GM21825 (cell line): ENCODE measurements at regions not wholly inside any gene's neighbourhood (a gene's known extent, or its start where the extent isn't known, plus 50 kb on each side); places are given as distances from the start of the nearest gene placed in this dataset.

ENCODE experiments used
- ATAC-seq: cut with Tn5 transposase; IDR thresholded peaks from one replicate; pipeline ENCODE4 v1.9.1; 2021; ENCODE audit warnings: mild to moderate bottlenecking, moderate library complexity; ENCODE audit not compliant: unreplicated experiment

- ATAC-seq, result no peak
Observed at GRCh38 chr21:39057121-39057520, 126.1 kb downstream of the PSMG1 start.

- no peak for ATAC-seq
Observed at GRCh38 chr21:39056636-39057035, 126.6 kb downstream of the PSMG1 start.

GRCh38 chr21:39055167-39055767, 128.0 kb downstream of the PSMG1 start:
- ATAC-seq, result no peak

GRCh38 chr21:39054066-39054465, 129.2 kb downstream of the PSMG1 start:
- ATAC-seq, result no peak

- ATAC-seq, result no peak
Observed at GRCh38 chr21:39053126-39053525, 130.1 kb downstream of the PSMG1 start.

- ATAC-seq, result no peak
Observed at GRCh38 chr21:39052718-39053117, 130.5 kb downstream of the PSMG1 start.

GRCh38 chr21:39051588-39051949, 131.7 kb downstream of the PSMG1 start:
- no peak for ATAC-seq

- ATAC-seq, result no peak
Observed at GRCh38 chr21:39050841-39051587, 132.2 kb downstream of the PSMG1 start.

GRCh38 chr21:39048574-39048973, 134.7 kb downstream of the PSMG1 start:
- ATAC-seq, result no peak

- ATAC-seq, result no peak
Observed at GRCh38 chr21:39048064-39048463, 135.2 kb downstream of the PSMG1 start.

- no peak for ATAC-seq
Observed at GRCh38 chr21:39047046-39047445, 136.2 kb downstream of the PSMG1 start.

GRCh38 chr21:39046236-39046916, 136.9 kb downstream of the PSMG1 start:
- no peak for ATAC-seq

- no peak for ATAC-seq
Observed at GRCh38 chr21:39041816-39042215, 141.4 kb downstream of the PSMG1 start.

GRCh38 chr21:39040494-39041110, 142.6 kb downstream of the PSMG1 start:
- ATAC-seq, result no peak

GRCh38 chr21:39037807-39038405, 145.3 kb downstream of the PSMG1 start:
- no peak for ATAC-seq

GRCh38 chr21:39036581-39036980, 146.7 kb downstream of the PSMG1 start:
- no peak for ATAC-seq

- no peak for ATAC-seq
Observed at GRCh38 chr21:39034590-39035536, 148.4 kb downstream of the PSMG1 start.

- ATAC-seq, result no peak
Observed at GRCh38 chr21:39033878-39034589, 149.2 kb downstream of the PSMG1 start.
